ENCODE measurements at regions not wholly inside any gene's neighbourhood (a gene's known extent, or its start where the extent isn't known, plus 50 kb on each side); places are given as distances from the start of the nearest gene placed in this dataset.
"Not testable (repeated sequence)": the region's sequence is repeated elsewhere in the genome, so short reads cannot be mapped to it uniquely, and the experiment has no call there.

DNA sequence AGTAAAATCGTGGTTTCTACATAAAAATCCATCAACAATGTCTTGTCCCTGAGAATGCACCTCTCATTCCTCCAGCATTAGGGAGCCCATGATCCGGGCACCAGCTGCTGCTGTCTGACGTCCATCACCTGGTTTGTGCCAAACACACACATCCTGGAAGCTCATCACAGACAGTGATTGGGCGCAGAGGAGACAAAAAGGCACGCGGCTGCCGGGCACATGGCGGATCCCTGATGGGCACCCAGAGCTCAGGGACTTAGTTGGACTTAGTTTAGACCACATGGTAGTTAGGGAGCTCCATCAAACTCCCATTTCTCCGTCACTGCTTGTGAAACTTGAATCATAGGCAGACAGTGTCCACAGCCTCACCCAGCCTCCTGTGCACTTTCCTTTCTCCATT, 1059.3 kb downstream of the TMEM121 start:
- FAIRE-seq = no peak
- DNase-seq (ENCODE audit: insufficient read length, low spot score) = no peak
- TF ChIP-seq TAF1 (IDR thresholded peaks at IDR 0.05; ENCODE audit: low read depth, low read length) (no peak), SPI1 (IDR thresholded peaks at IDR 0.05; ENCODE audit: low read depth, low read length) (no peak), PAX5 (IDR thresholded peaks at IDR 0.05; ENCODE audit: insufficient read depth, low read length, severe bottlenecking) (no peak), POU2F2 (IDR thresholded peaks at IDR 0.05; ENCODE audit: low read depth, low read length) (no peak), POLR2AphosphoS5 (IDR thresholded peaks at IDR 0.05; ENCODE audit: low read depth, low read length) (no peak), POLR2A (IDR thresholded peaks at IDR 0.05; ENCODE audit: low read depth, low read length) (no peak)

DNA sequence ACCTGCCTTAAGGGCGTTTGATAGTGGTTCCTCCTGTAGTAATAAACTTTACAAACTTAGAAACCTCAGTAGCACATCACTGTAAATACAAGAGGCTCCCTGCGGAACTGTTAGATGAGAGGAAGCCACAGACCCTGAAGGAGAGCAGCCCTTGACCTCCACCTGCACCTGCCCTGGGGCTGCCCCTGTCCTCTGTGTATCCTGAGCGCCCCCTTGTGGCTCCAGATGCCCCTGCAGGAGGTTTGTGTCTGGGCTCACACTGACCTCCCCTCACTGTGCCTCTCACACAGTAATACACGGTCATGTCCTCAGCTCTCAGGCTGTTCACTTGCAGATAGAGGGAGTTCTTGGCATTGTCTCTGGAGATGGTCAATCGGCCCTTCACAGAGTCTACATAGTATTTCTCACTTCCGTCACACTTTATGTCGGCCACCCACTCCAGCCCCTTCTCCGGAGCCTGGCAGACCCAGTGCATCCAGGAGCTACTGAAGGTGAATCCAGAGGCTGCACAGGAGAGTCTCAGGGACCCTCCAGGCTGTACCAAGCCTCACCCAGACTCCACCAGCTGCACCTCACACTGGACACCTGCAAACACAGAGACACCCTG, 1059.8 kb downstream of the TMEM121 start:
- DNase-seq (ENCODE audit: insufficient read length, low spot score) = peak; percentile 41
- FAIRE-seq = peak; percentile 89
- TF ChIP-seq SPI1 (IDR thresholded peaks at IDR 0.05; ENCODE audit: low read depth, low read length) (no peak), POU2F2 (IDR thresholded peaks at IDR 0.05; ENCODE audit: low read depth, low read length) (no peak), TAF1 (IDR thresholded peaks at IDR 0.05; ENCODE audit: low read depth, low read length) (no peak), POLR2A (IDR thresholded peaks at IDR 0.05; ENCODE audit: low read depth, low read length) (no peak), PAX5 (IDR thresholded peaks at IDR 0.05; ENCODE audit: insufficient read depth, low read length, severe bottlenecking) (no peak), POLR2AphosphoS5 (IDR thresholded peaks at IDR 0.05; ENCODE audit: low read depth, low read length) (no peak)

DNA sequence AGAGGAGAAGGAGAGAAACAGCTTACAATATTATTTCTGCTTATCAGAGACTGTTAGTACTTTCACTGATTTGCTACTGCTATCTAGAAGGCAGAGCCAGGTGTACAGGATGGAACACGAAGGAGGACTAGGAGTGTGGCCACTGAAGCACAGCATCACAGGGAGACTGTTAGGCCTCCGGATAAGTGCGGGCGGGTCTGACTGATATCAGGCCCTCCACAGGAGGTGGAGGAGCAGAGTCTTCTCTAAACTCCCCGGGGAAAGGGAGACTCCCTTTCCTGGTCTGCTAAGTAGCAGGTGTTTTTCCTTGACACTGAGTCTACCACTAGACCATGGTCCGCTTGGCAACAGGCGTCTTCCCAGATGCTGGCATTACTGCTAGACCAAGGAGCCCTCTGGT, 1065.2 kb downstream of the TMEM121 start:
- FAIRE-seq; DNase-seq (ENCODE audit: insufficient read length, low spot score): not testable (repeated sequence)

DNA sequence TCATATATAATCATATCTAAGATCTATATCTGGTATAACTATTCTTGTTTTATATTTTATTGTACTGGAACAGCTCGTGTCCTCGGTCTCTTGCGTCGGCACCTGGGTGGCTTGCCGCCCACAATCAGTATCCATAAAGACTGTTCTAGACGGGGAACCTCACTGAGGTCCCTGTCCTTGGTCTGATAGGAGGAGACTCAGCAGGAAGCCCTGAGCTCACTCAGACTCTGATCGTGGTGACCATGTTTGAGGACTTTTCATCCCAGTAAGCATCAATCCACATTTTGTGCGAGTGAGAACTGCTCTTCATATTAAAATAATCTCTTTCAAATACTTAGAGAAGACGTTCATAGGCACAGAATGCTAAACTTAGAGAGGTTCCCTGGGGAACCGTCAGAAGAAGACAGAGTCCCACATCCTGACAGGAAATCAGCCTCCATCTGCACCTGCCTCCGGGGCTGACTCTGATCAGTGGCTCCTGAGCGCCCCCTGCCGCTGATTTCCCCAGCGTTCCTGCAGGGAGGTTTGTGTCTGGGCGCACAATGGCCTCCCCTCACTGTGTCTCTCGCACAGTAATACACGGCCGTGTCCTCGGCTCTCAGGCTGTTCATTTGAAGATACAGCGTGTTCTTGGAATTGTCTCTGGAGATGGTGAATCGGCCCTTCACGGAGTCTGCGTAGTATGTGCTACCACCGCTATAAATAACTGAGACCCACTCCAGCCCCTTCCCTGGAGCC, 1065.9 kb downstream of the TMEM121 start:
- DNase-seq (ENCODE audit: insufficient read length, low spot score) = not testable (repeated sequence)
- peak; percentile 91 for FAIRE-seq

DNA sequence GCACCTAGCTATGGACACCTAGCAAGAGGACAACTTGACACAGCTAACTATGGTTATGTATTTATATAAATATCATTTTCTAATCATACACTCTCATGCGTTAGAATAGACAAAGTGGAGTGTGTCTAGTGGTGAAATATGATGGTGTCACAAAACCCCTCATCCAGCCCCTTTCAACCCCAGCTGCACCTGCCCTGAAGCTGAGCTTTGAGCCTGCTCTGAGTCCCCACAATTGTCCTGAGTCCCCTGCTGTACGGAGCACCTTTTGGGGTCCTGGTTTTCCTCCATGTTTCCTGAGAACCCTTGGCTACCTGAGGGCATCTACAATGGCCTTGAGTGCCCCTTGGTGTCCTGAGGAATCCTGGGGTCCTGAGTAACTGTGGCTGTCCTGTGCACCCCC, 1072.8 kb downstream of the TMEM121 start:
- FAIRE-seq (no peak), DNase-seq (ENCODE audit: insufficient read length, low spot score) (no peak)
- no peak for TF ChIP-seq POLR2AphosphoS5 (IDR thresholded peaks at IDR 0.05; ENCODE audit: low read depth, low read length)
- TF ChIP-seq POU2F2 (IDR thresholded peaks at IDR 0.05; ENCODE audit: low read depth, low read length) = no peak
- TF ChIP-seq TAF1 (IDR thresholded peaks at IDR 0.05; ENCODE audit: low read depth, low read length) = no peak
- TF ChIP-seq PAX5 (IDR thresholded peaks at IDR 0.05; ENCODE audit: insufficient read depth, low read length, severe bottlenecking) = no peak
- TF ChIP-seq SPI1 (IDR thresholded peaks at IDR 0.05; ENCODE audit: low read depth, low read length) = no peak
- TF ChIP-seq POLR2A (IDR thresholded peaks at IDR 0.05; ENCODE audit: low read depth, low read length) = no peak

DNA sequence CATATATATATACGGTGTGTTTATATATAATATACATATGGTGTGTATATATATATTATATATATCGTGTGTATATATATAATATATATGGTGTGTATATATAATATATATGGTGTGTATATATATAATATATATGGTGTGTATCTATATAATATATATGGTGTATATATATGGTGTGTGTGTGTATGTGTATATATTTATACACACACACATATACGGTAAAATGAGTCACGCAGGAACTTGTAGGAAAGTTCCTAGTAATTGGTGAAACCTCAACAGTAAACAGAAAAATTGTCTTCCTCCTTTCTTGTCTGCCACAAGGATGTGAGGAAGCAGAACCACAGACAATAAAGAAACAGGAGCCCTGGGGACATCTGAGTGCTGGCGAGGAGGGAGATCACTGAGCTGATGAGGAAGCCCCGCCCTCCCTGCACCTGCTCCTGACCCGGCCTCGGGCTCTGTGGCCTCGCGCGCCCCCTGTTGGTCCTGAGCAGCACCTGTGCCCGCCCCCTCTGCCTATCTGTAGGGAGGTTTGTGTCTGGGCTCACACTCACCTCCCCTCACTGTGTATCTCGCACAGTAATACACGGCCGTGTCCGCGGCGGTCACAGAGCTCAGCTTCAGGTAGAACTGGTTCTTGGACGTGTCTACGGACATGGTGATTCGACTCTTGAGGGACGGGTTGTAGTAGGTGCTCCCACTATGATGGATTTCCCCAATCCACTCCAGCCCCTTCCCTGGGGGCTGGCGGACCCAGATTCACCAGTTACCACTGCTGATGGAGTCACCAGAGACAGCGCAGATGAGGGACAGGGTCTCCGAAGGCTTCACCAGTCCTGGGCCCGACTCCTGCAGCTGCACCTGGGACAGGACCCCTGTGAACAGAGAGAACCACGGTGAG, 1079.4 kb downstream of the TMEM121 start:
- FAIRE-seq = peak; percentile 65
- peak; percentile 56 for DNase-seq (ENCODE audit: insufficient read length, low spot score)
- TF ChIP-seq POU2F2 (IDR thresholded peaks at IDR 0.05; ENCODE audit: low read depth, low read length) (no peak), POLR2A (IDR thresholded peaks at IDR 0.05; ENCODE audit: low read depth, low read length) (no peak), SPI1 (IDR thresholded peaks at IDR 0.05; ENCODE audit: low read depth, low read length) (no peak), POLR2AphosphoS5 (IDR thresholded peaks at IDR 0.05; ENCODE audit: low read depth, low read length) (no peak), PAX5 (IDR thresholded peaks at IDR 0.05; ENCODE audit: insufficient read depth, low read length, severe bottlenecking) (no peak), TAF1 (IDR thresholded peaks at IDR 0.05; ENCODE audit: low read depth, low read length) (no peak)

DNA sequence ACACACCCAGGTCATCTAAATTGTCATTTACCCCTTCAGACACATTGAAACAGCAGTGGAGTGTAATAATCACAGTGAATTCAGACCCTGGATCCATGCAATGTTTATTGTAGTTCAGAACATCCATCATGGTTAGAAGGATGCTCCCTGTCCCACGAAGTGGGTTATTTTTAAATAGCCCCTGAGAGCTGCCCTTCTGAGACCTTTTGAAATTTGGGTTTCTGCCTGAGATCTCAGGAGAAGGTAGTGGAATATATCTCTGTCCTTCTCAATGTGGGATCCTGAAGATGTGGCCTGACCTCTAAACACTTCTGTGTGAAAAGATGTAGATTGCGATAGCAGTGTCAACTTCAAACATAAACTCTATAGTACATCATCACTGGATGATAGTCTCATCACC, 1080.6 kb downstream of the TMEM121 start:
- no peak for DNase-seq (ENCODE audit: insufficient read length, low spot score)
- TF ChIP-seq POLR2A (IDR thresholded peaks at IDR 0.05; ENCODE audit: low read depth, low read length) (no peak), TAF1 (IDR thresholded peaks at IDR 0.05; ENCODE audit: low read depth, low read length) (no peak), POLR2AphosphoS5 (IDR thresholded peaks at IDR 0.05; ENCODE audit: low read depth, low read length) (no peak), SPI1 (IDR thresholded peaks at IDR 0.05; ENCODE audit: low read depth, low read length) (no peak), POU2F2 (IDR thresholded peaks at IDR 0.05; ENCODE audit: low read depth, low read length) (no peak), PAX5 (IDR thresholded peaks at IDR 0.05; ENCODE audit: insufficient read depth, low read length, severe bottlenecking) (no peak)
- no peak for FAIRE-seq

DNA sequence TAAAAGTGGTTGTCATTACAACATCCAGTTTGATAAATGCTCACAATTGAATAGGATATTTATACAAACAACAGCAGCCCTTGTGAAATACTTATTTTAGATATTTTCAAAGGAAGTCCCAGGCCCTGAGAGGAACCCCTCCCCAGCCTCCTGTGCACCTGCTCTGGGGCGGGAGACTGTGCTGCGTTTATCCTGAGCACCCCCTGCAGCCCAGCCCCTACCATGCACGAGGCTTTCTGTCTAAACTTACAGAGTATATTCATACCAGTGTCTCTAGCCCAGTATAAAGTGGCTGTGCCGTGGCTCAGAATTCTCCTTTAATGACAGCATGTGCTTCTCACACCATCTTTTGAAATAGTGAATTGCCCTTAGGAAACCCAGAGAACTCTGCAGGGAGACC, 1084.3 kb downstream of the TMEM121 start:
- DNase-seq (ENCODE audit: insufficient read length, low spot score) (no peak), FAIRE-seq (no peak)
- no peak for TF ChIP-seq POLR2AphosphoS5 (IDR thresholded peaks at IDR 0.05; ENCODE audit: low read depth, low read length)
- no peak for TF ChIP-seq TAF1 (IDR thresholded peaks at IDR 0.05; ENCODE audit: low read depth, low read length)
- no peak for TF ChIP-seq POLR2A (IDR thresholded peaks at IDR 0.05; ENCODE audit: low read depth, low read length)
- TF ChIP-seq POU2F2 (IDR thresholded peaks at IDR 0.05; ENCODE audit: low read depth, low read length) = no peak
- TF ChIP-seq SPI1 (IDR thresholded peaks at IDR 0.05; ENCODE audit: low read depth, low read length) = no peak
- no peak for TF ChIP-seq PAX5 (IDR thresholded peaks at IDR 0.05; ENCODE audit: insufficient read depth, low read length, severe bottlenecking)

DNA sequence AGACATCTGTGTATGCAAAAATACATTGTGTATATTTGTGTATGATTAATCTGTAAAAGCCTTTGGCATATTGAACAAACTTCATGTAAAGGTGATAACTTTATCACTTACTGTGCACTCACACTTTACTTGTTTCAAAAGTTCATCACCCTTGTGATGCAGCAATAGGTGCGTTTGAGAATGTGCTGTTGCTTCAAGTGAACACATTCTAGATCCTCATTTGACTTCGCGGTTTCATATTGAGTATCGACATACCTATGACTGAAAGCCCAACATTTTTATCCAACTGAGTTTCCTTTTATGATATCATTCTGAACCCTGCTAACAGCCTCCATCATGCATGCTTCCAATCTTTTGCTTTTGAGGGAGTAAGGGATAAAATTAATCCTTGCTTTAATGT, 1086.9 kb downstream of the TMEM121 start:
- TF ChIP-seq POLR2AphosphoS5 (IDR thresholded peaks at IDR 0.05; ENCODE audit: low read depth, low read length) = no peak
- TF ChIP-seq POU2F2 (IDR thresholded peaks at IDR 0.05; ENCODE audit: low read depth, low read length) = no peak
- no peak for TF ChIP-seq POLR2A (IDR thresholded peaks at IDR 0.05; ENCODE audit: low read depth, low read length)
- TF ChIP-seq PAX5 (IDR thresholded peaks at IDR 0.05; ENCODE audit: insufficient read depth, low read length, severe bottlenecking) = no peak
- no peak for TF ChIP-seq SPI1 (IDR thresholded peaks at IDR 0.05; ENCODE audit: low read depth, low read length)
- no peak for TF ChIP-seq TAF1 (IDR thresholded peaks at IDR 0.05; ENCODE audit: low read depth, low read length)
- FAIRE-seq (peak; percentile 81), DNase-seq (ENCODE audit: insufficient read length, low spot score) (peak; percentile 17)

DNA sequence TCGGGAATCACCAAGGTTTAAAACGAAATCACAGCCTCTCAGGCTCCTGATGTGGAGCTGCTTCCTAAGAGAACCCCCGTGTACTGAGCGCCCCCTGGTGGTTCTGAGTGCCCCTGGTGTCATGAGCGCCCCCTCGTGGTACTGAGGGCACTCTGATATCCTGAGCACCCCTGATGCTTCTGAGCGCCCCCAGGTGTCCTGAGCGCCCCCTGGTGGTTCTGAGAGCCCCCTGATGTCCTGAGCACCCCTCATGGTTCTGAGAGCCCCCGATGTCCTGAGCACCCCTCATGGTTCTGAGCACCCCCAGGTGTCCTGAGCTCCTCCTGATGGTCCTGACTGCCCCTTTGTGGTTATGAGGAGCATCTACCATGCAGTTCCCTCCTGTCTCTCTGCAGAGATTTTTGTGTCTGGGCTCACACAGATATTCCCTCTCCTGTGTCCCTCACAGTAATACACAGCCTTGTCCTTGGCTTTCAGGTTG, 1092.1 kb downstream of the TMEM121 start:
- not testable (repeated sequence) for FAIRE-seq; DNase-seq (ENCODE audit: insufficient read length, low spot score)
